GM23338 (cell line): ENCODE measurements at regions not wholly inside any gene's neighbourhood (a gene's known extent, or its start where the extent isn't known, plus 50 kb on each side); places are given as distances from the start of the nearest gene placed in this dataset.

Experiments
- CTCF ChIP-seq, 2 experiments: fragments of 200-600 bp in 1 of 2; sonication (generic) in 1 of 2; conservative IDR thresholded peaks; 2 replicates each; pipeline versions ENCODE4 v1.5.1 to v1.6.1; 2016 to 2017; ENCODE audit warnings: antibody characterized with exemption in 2 of 2, low read depth in 2 of 2, mild to moderate bottlenecking in 2 of 2, moderate library complexity in 1 of 2
- EZH2 ChIP-seq: fragments of 200-600 bp; sonication (generic); IDR thresholded peaks from one replicate; pipeline ENCODE4 v1.8.0; 2017; ENCODE audit warnings: antibody characterized with exemption, mild to moderate bottlenecking, low read depth; ENCODE audit not compliant: unreplicated experiment

- TF ChIP-seq CTCF (conservative IDR thresholded peaks at IDR 0.05; ENCODE audit: low read depth in 2 of 2) (no peak), EZH2 (no peak)
Observed at GRCh38 chr17:45705123-45706009, 78.8 kb upstream of the CRHR1 start.
